ENCODE measurements at regions not wholly inside any gene's neighbourhood (a gene's known extent, or its start where the extent isn't known, plus 50 kb on each side); places are given as distances from the start of the nearest gene placed in this dataset.

- Histone ChIP-seq H3K27me3 (ENCODE audit: low read length) (no peaks in the 10 kb centered on the region), H4K20me1 (ENCODE audit: low read length) (no peaks in the 10 kb centered on the region), H2AFZ (ENCODE audit: low read length) (no peak overlapping the region), H3K9me2 (replicated peaks; ENCODE audit: low read length) (no peaks in the 10 kb centered on the region), H3K36me3 (ENCODE audit: low read depth, low read length) (no peaks in the 10 kb centered on the region), H3K4me3 (ENCODE audit: low read length) (no peak overlapping the region), H3K27ac (ENCODE audit: low read length) (no peak overlapping the region), H3K4me2 (ENCODE audit: low read length) (no peak overlapping the region), H3K9ac (ENCODE audit: low read length) (no peak overlapping the region), H3K4me1 (ENCODE audit: insufficient read depth, low read length) (no peaks in the 10 kb centered on the region), H3F3A (ENCODE audit: low read length, unreplicated experiment) (no peaks in the 10 kb centered on the region), H3K9me3 (ENCODE audit: low read length) (no peaks in the 10 kb centered on the region), H3K79me2 (ENCODE audit: low read length) (no peaks in the 10 kb centered on the region)
- POLR2A ChIA-PET (ENCODE audit: unreplicated experiment) = no interaction called here
- BruUV-seq (replicated peaks) = no TSS peak
- no peak for TF ChIP-seq CTCF (conservative IDR thresholded peaks at IDR 0.05; ENCODE audit: low read depth, low read length)
- TF ChIP-seq EZH2phosphoT487 (IDR thresholded peaks at IDR 0.05; ENCODE audit: borderline replicate concordance, low read length) = no peak
- TF ChIP-seq EZH2 (IDR thresholded peaks at IDR 0.05; ENCODE audit: low read length, unreplicated experiment) = no peak
- CTCF ChIA-PET = no interaction called here
- intact Hi-C loops (cut with micrococcal nuclease) = no loop called here
- ATAC-seq (no peak), DNase-seq (no peak)
These were observed 430.0 kb upstream of the SOX5 start for GRCh38 chr12:24379433-24379832.

DNA sequence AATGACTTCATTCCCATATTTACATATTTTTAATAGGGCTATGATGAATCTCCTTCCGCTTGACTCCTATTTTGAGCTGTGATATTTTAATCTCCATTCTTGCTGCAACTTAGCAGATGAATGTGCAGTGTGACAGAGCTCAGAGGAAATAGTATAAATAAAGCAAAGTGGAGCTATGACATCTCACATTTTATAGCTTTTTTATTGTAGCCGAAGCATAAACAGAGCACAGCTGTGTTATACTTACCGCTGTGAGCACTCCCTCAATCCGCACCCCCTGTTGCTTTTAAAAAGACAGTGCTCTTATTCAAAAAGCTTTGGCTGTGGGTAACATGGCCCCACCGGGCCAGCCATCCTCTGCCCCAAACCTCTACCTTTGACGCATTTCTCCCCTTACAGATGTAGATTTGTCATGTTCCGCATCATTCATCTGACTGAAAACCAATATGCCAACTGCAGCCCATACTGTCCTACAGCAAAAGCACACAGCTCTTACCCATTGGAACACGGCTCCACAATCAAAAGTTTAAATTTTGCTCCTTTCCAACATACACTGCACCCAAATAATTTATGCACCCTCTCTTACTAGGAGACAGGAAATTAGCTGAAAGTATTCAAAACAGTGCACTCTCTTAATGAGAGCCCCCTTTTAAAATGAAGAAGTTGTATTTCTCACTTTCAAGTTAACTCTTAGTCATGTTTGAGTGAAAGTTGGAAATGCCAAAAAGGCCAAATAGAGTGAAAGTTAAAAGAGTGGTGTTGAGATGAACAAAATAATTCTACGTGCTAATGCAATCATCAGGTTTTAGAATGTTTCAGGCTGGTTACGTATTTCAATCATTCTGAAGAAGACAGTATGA lies 429.3 kb upstream of the SOX5 start:
- BruUV-seq (replicated peaks) = no TSS peak
- DNase-seq = no peak
- H3K79me2 ChIP-seq (ENCODE audit: low read length) = no peaks in the 10 kb centered on the region
- H3F3A ChIP-seq (ENCODE audit: low read length, unreplicated experiment) = no peaks in the 10 kb centered on the region
- H3K9me3 ChIP-seq (ENCODE audit: low read length) = no peaks in the 10 kb centered on the region
- no peaks in the 10 kb centered on the region for H3K4me1 ChIP-seq (ENCODE audit: insufficient read depth, low read length)
- no peak overlapping the region for H3K9ac ChIP-seq (ENCODE audit: low read length)
- H4K20me1 ChIP-seq (ENCODE audit: low read length) = no peaks in the 10 kb centered on the region
- ChIA-PET POLR2A (ENCODE audit: unreplicated experiment) (interaction anchor here (0.6 kb wide), 1 partner anchor 37 kb away, joined by 3 read pairs; no protein-coding TSS in a partner anchor), CTCF (no interaction called here)
- TF ChIP-seq EZH2 (IDR thresholded peaks at IDR 0.05; ENCODE audit: low read length, unreplicated experiment) (no peak), CTCF (conservative IDR thresholded peaks at IDR 0.05; ENCODE audit: low read depth, low read length) (no peak), EZH2phosphoT487 (IDR thresholded peaks at IDR 0.05; ENCODE audit: borderline replicate concordance, low read length) (no peak)
- H3K27me3 ChIP-seq (ENCODE audit: low read length) = no peaks in the 10 kb centered on the region
- no peaks in the 10 kb centered on the region for H3K9me2 ChIP-seq (replicated peaks; ENCODE audit: low read length)
- no peaks in the 10 kb centered on the region for H3K36me3 ChIP-seq (ENCODE audit: low read depth, low read length)
- intact Hi-C loops (cut with micrococcal nuclease) = no loop called here
- no peak overlapping the region for H3K27ac ChIP-seq (ENCODE audit: low read length)
- no peak overlapping the region for H3K4me3 ChIP-seq (ENCODE audit: low read length)
- ATAC-seq = no peak
- H3K4me2 ChIP-seq (ENCODE audit: low read length) = no peak overlapping the region
- no peak overlapping the region for H2AFZ ChIP-seq (ENCODE audit: low read length)

DNA sequence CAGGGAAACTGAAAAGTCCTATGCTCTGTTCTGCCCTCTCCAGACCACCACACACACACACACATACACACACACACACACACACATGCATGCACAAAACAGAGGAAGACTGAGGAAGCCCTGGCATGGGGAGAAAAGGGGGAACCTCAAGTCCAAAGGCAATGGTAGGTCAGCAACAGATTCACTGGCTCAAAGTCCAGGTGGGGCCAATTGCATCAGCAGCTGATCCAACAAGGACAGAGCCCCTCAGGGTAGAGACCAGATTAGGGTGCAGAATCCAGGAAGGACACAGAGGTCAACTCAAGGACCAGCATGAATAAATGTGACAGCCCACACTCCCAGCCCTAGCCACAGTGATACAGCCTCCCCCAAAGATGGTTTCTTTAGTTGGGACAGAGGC lies 425.0 kb upstream of the SOX5 start:
- Histone ChIP-seq H3K4me3 (ENCODE audit: low read length) (no peak overlapping the region), H3K79me2 (ENCODE audit: low read length) (no peaks in the 10 kb centered on the region), H3F3A (ENCODE audit: low read length, unreplicated experiment) (no peaks in the 10 kb centered on the region), H4K20me1 (ENCODE audit: low read length) (no peaks in the 10 kb centered on the region), H3K9ac (ENCODE audit: low read length) (no peak overlapping the region), H3K4me2 (ENCODE audit: low read length) (no peak overlapping the region), H3K27ac (ENCODE audit: low read length) (no peak overlapping the region), H3K4me1 (ENCODE audit: insufficient read depth, low read length) (no peaks in the 10 kb centered on the region), H3K9me2 (replicated peaks; ENCODE audit: low read length) (no peaks in the 10 kb centered on the region), H3K9me3 (ENCODE audit: low read length) (no peaks in the 10 kb centered on the region), H3K27me3 (ENCODE audit: low read length) (no peaks in the 10 kb centered on the region), H2AFZ (ENCODE audit: low read length) (no peak overlapping the region), H3K36me3 (ENCODE audit: low read depth, low read length) (no peaks in the 10 kb centered on the region)
- TF ChIP-seq EZH2phosphoT487 (IDR thresholded peaks at IDR 0.05; ENCODE audit: borderline replicate concordance, low read length) (no peak), CTCF (conservative IDR thresholded peaks at IDR 0.05; ENCODE audit: low read depth, low read length) (no peak), EZH2 (IDR thresholded peaks at IDR 0.05; ENCODE audit: low read length, unreplicated experiment) (no peak)
- DNase-seq (no peak), ATAC-seq (no peak)
- no TSS peak for BruUV-seq (replicated peaks)
- POLR2A ChIA-PET (ENCODE audit: unreplicated experiment) = no interaction called here
- intact Hi-C loops (cut with micrococcal nuclease) = no loop called here
- CTCF ChIA-PET = no interaction called here

All from PC-3 (cell line).